BE2C (cell line): ENCODE measurements at regions not wholly inside any gene's neighbourhood (a gene's known extent, or its start where the extent isn't known, plus 50 kb on each side); places are given as distances from the start of the nearest gene placed in this dataset.

Experiments
- DNase-seq: peaks from one replicate; pipeline ENCODE4 v3.0.0-alpha.2; 2020
- H3K27me3 ChIP-seq: fragments of 250-450 bp; sonication (Bioruptor Pico); 2 replicates; pipeline ENCODE4 v1.5.1; 2020; ENCODE audit warnings: mild to moderate bottlenecking
- H3K36me3 ChIP-seq: fragments of 250-450 bp; sonication (Bioruptor Pico); 2 replicates; pipeline ENCODE4 v1.5.1; 2020; ENCODE audit warnings: mild to moderate bottlenecking
- H3K4me1 ChIP-seq: fragments of 250-450 bp; sonication (Bioruptor Pico); 2 replicates; pipeline ENCODE4 v1.5.1; 2020
- H3K4me3 ChIP-seq: 2 replicates; pipeline ENCODE4 v1.5.1; 2011; ENCODE audit warnings: low read depth, low read length
- H3K9me3 ChIP-seq: fragments of 250-450 bp; sonication (Bioruptor Pico); 2 replicates; pipeline ENCODE4 v1.5.1; 2020
- CTCF ChIP-seq: IDR thresholded peaks from 2 replicates; pipeline ENCODE4 v1.5.1; 2012; ENCODE audit warnings: mild to moderate bottlenecking, low read depth, low read length

- Histone ChIP-seq H3K4me3 (no peak overlapping the region), H3K36me3 (no peaks in the 10 kb centered on the region), H3K9me3 (no peaks in the 10 kb centered on the region), H3K4me1 (peaks cover 8% of the 10 kb centered on the region), H3K27me3 (no peaks in the 10 kb centered on the region)
- no peak for TF ChIP-seq CTCF
- DNase-seq: peak; percentile 69
Measured at GRCh38 chr13:29925457-29926097, 75.2 kb upstream of the UBL3 start.

- Histone ChIP-seq H3K4me1 (peaks cover 8% of the 10 kb centered on the region), H3K4me3 (no peak overlapping the region), H3K36me3 (no peaks in the 10 kb centered on the region), H3K27me3 (no peaks in the 10 kb centered on the region), H3K9me3 (no peaks in the 10 kb centered on the region)
- TF ChIP-seq CTCF: no peak
- DNase-seq: no peak
Measured at GRCh38 chr13:29924482-29925350, 74.3 kb upstream of the UBL3 start.

- no peaks in the 10 kb centered on the region for H3K9me3 ChIP-seq
- peaks cover 8% of the 10 kb centered on the region for H3K4me1 ChIP-seq
- H3K36me3 ChIP-seq: no peaks in the 10 kb centered on the region
- no peaks in the 10 kb centered on the region for H3K27me3 ChIP-seq
- peak; percentile 75 for TF ChIP-seq CTCF
- peak; percentile 20 for DNase-seq
- no peak overlapping the region for H3K4me3 ChIP-seq
Measured at GRCh38 chr13:29923554-29924481, 73.4 kb upstream of the UBL3 start.

- DNase-seq: no peak
- Histone ChIP-seq H3K36me3 (no peaks in the 10 kb centered on the region), H3K4me3 (no peak overlapping the region), H3K27me3 (no peaks in the 10 kb centered on the region), H3K9me3 (no peaks in the 10 kb centered on the region), H3K4me1 (peaks cover 8% of the 10 kb centered on the region)
- no peak for TF ChIP-seq CTCF
Measured at GRCh38 chr13:29922896-29923295, 72.5 kb upstream of the UBL3 start.

GRCh38 chr13:29922281-29922821 lies 71.9 kb upstream of the UBL3 start:
- Histone ChIP-seq H3K9me3 (no peaks in the 10 kb centered on the region), H3K27me3 (no peaks in the 10 kb centered on the region), H3K36me3 (no peaks in the 10 kb centered on the region), H3K4me3 (no peak overlapping the region), H3K4me1 (peaks cover 8% of the 10 kb centered on the region)
- DNase-seq: no peak
- TF ChIP-seq CTCF: no peak
